PFSK-1 (cell line): ENCODE measurements at regions not wholly inside any gene's neighbourhood (a gene's known extent, or its start where the extent isn't known, plus 50 kb on each side); places are given as distances from the start of the nearest gene placed in this dataset.

Source experiments
- FOXP2 ChIP-seq: optimal IDR thresholded peaks from 2 replicates; pipeline ENCODE3; 2011; ENCODE audit warnings: borderline replicate concordance, control low read depth, inconsistent platforms; ENCODE audit not compliant: insufficient read depth; ENCODE audit errors: extremely low read length, extremely low read depth
- POLR2AphosphoS5 ChIP-seq: IDR thresholded peaks from 2 replicates; pipeline ENCODE4 v1.6.1; 2012; ENCODE audit warnings: low read depth, mild to moderate bottlenecking, control low read depth, low read length, moderate library complexity
- SIN3A ChIP-seq: IDR thresholded peaks from 2 replicates; pipeline ENCODE4 v1.6.1; 2012; ENCODE audit warnings: mild to moderate bottlenecking, low read length, moderate library complexity, borderline replicate concordance; ENCODE audit not compliant: insufficient read depth
- TAF1 ChIP-seq: IDR thresholded peaks from 2 replicates; pipeline ENCODE4 v1.6.1; 2012; ENCODE audit warnings: low read length, control low read depth, borderline replicate concordance; ENCODE audit not compliant: insufficient read depth
- TF ChIP-seq, protein P1 (sequence below), 2 experiments: IDR thresholded peaks; 2 replicates each; pipeline versions ENCODE4 v1.6.1 to v1.8.0; 2011 to 2012; ENCODE audit warnings: low read depth in 2 of 2, low read length in 2 of 2, control low read depth in 1 of 2, inconsistent platforms in 1 of 2, mild to moderate bottlenecking in 1 of 2, moderate library complexity in 1 of 2; ENCODE audit not compliant: insufficient read depth in 1 of 2

DNA sequence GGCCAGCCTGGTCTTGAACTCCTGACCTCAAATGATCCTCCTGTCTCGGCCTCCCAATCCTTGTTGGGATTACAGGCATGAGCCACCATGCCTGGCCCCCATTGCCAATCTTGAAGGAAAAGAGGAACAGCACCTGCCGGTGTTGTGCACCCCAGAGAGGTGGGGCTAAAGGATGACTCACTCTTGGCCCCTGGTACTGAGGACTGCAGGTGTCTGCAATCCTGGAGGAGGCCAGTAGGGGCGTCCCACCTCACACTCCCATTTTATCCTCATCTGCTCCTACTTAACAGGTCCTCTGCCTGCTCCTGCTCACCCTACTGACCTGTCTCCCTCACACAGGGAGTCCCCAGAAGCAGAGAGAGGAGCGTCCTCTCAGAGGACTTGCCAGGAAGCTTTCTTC lies 390.4 kb downstream of the ARHGEF28 start:
- TF ChIP-seq, protein P1, sequence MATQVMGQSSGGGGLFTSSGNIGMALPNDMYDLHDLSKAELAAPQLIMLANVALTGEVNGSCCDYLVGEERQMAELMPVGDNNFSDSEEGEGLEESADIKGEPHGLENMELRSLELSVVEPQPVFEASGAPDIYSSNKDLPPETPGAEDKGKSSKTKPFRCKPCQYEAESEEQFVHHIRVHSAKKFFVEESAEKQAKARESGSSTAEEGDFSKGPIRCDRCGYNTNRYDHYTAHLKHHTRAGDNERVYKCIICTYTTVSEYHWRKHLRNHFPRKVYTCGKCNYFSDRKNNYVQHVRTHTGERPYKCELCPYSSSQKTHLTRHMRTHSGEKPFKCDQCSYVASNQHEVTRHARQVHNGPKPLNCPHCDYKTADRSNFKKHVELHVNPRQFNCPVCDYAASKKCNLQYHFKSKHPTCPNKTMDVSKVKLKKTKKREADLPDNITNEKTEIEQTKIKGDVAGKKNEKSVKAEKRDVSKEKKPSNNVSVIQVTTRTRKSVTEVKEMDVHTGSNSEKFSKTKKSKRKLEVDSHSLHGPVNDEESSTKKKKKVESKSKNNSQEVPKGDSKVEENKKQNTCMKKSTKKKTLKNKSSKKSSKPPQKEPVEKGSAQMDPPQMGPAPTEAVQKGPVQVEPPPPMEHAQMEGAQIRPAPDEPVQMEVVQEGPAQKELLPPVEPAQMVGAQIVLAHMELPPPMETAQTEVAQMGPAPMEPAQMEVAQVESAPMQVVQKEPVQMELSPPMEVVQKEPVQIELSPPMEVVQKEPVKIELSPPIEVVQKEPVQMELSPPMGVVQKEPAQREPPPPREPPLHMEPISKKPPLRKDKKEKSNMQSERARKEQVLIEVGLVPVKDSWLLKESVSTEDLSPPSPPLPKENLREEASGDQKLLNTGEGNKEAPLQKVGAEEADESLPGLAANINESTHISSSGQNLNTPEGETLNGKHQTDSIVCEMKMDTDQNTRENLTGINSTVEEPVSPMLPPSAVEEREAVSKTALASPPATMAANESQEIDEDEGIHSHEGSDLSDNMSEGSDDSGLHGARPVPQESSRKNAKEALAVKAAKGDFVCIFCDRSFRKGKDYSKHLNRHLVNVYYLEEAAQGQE (IDR thresholded peaks at IDR 0.05; ENCODE audit: insufficient read depth in 1 of 2, low read depth in 2 of 2, low read length in 2 of 2), result no peak
- no peak for TF ChIP-seq FOXP2
- no peak for TF ChIP-seq SIN3A
- TF ChIP-seq TAF1, result no peak
- TF ChIP-seq POLR2AphosphoS5, result no peak

DNA sequence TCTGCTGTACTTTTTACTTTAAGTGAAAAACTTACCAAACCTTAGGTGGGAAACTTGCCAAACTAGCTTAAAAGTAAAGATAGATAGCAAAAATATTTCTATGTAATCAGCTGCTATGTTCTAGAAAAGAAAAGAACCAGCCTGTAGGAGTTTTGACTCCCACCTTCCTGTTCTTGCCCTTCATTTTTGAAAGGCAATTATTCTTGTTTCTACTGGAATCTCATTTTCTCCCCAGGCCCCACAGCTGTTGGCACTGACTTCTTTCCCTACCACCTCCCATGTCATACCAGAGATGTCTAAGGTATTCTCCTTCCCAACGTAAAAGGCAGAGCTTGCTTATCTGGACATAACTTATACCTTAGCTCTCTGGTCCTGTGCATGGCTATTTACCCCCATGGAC lies 389.7 kb downstream of the ARHGEF28 start:
- TF ChIP-seq SIN3A (no peak), TAF1 (no peak), POLR2AphosphoS5 (no peak), FOXP2 (no peak)
- TF ChIP-seq, protein P1 (IDR thresholded peaks at IDR 0.05; ENCODE audit: insufficient read depth in 1 of 2, low read depth in 2 of 2, low read length in 2 of 2), result no peak

DNA sequence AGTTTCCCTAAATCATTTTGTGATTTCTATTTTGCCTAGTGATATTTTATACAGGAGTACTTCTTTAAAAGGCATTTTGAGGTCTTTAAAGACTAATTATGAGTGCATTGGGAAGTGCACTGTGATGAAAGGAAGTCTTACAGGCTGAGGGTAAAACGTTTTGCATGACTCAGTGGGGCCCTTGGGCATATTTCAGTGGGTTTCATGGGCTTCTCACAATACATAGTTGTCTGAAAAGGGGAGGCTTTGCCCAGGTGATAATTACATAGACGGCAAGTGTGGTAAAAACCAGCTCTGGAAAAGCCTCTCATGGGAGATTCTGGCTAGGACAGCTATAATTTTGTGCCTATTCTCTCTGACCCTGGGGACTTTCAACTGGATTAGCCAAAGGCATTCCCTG lies 387.2 kb downstream of the ARHGEF28 start:
- TF ChIP-seq FOXP2 (no peak), TAF1 (no peak), SIN3A (no peak), POLR2AphosphoS5 (no peak)
- TF ChIP-seq, protein P1 (IDR thresholded peaks at IDR 0.05; ENCODE audit: insufficient read depth in 1 of 2, low read depth in 2 of 2, low read length in 2 of 2), result no peak

DNA sequence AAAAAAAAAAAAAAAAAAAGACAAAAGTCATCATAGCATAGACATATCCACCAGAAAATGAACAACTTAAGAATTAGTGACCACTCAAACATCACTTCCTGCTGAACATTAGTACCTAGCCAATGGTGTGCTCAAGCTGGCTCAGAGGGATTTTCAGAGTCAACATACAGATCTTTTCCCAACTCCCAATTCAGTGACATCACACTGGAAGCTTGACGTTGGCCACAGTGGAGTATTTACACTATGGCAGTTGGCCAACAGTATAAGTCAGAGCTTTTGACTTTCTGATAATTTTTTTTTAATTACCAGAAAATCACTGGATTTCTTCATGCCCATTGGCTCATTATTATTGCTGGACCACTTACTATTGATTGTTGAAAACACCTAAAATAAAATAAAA lies 383.5 kb downstream of the ARHGEF28 start:
- TF ChIP-seq POLR2AphosphoS5 (no peak), TAF1 (no peak)
- TF ChIP-seq, protein P1 (IDR thresholded peaks at IDR 0.05; ENCODE audit: insufficient read depth in 1 of 2, low read depth in 2 of 2, low read length in 2 of 2), result no peak

DNA sequence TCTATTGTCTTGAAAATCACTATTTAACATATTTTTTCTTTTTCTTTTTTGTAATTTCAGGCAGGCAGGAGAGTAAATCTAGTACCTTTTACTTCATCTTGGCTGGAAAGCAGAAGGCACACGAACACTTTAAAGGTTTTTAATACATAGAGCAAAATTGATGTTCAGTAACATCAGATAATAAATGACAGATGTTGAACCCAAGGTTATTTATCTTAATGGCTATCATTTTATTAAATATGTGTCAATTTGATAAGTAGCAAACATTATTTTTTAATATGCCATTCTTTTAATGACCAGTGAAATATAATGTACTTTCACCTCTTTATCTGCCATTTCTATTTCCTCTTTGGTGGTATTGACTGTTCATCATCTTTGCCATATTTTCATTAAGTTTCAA lies 381.2 kb downstream of the ARHGEF28 start:
- TF ChIP-seq SIN3A (no peak), TAF1 (no peak), FOXP2 (no peak), POLR2AphosphoS5 (no peak)
- TF ChIP-seq, protein P1 (IDR thresholded peaks at IDR 0.05; ENCODE audit: insufficient read depth in 1 of 2, low read depth in 2 of 2, low read length in 2 of 2), result no peak
